WTC11 (cell line): ENCODE measurements at regions not wholly inside any gene's neighbourhood (a gene's known extent, or its start where the extent isn't known, plus 50 kb on each side); places are given as distances from the start of the nearest gene placed in this dataset.

ENCODE experiments used
- ATAC-seq: fragments of 200-7000 bp; cut with Tn5 transposase; 2 replicates; pipeline ENCODE4 v1.10.0; 2021; ENCODE audit warnings: mild to moderate bottlenecking, moderate library complexity
- CTCF ChIA-PET: fragments of 300-600 bp; sonication (Branson Sonifier 250); formaldehyde crosslinking; loops from one replicate; lab custom pipeline; 2021; ENCODE audit warnings: antibody characterized with exemption; lab: Charles Lee
- POLR2A ChIA-PET: fragments of 350-600 bp; sonication (Branson Sonifier 250); formaldehyde crosslinking; loops from one replicate; lab custom pipeline; 2021; ENCODE audit warnings: antibody characterized with exemption; lab: Charles Lee
- DNase-seq: peaks from one replicate; pipeline ENCODE4 v3.0.0; 2021; ENCODE audit warnings: low spot score
- H3K27ac Mint-ChIP-seq: 2 replicates; pipeline ENCODE4 v1.8.0; 2021; ENCODE audit warnings: mixed read lengths
- H3K27me3 Mint-ChIP-seq: 2 replicates; pipeline ENCODE4 v1.8.0; 2021; ENCODE audit warnings: low read depth, mild to moderate bottlenecking, moderate library complexity, mixed read lengths
- H3K36me3 Mint-ChIP-seq: 2 replicates; pipeline ENCODE4 v1.8.0; 2021; ENCODE audit warnings: mixed read lengths
- H3K4me1 Mint-ChIP-seq: 2 replicates; pipeline ENCODE4 v1.8.0; 2022; ENCODE audit warnings: mixed read lengths
- H3K4me3 Mint-ChIP-seq: 2 replicates; pipeline ENCODE4 v1.8.0; 2021; ENCODE audit warnings: mild to moderate bottlenecking, moderate library complexity, mixed read lengths
- H3K9me3 Mint-ChIP-seq: 2 replicates; pipeline ENCODE4 v1.8.0; 2021; ENCODE audit warnings: mixed read lengths
- AFF4 ChIP-seq: sonication (generic); formaldehyde crosslinking; IDR thresholded peaks from 2 replicates; pipeline ENCODE4 v1.8.1; 2023; ENCODE audit warnings: mild to moderate bottlenecking, missing genetic modification reagents, borderline replicate concordance
- ATF2 ChIP-seq: sonication (generic); formaldehyde crosslinking; IDR thresholded peaks from 2 replicates; pipeline ENCODE4 v1.8.1; 2022; ENCODE audit warnings: low read depth, missing genetic modification reagents, borderline replicate concordance
- ATF6 ChIP-seq: sonication (generic); formaldehyde crosslinking; IDR thresholded peaks from 2 replicates; pipeline ENCODE4 v1.8.1; 2023; ENCODE audit warnings: mild to moderate bottlenecking, missing genetic modification reagents
- ERG ChIP-seq: fragments of 250-450 bp; sonication (Bioruptor Pico); IDR thresholded peaks from 2 replicates; pipeline ENCODE4 v1.8.0; 2021; ENCODE audit warnings: mild to moderate bottlenecking
- ETV6 ChIP-seq: sonication (generic); formaldehyde crosslinking; IDR thresholded peaks from 2 replicates; pipeline ENCODE4 v1.8.1; 2022; ENCODE audit warnings: mild to moderate bottlenecking, missing genetic modification reagents
- GABPB1 ChIP-seq: sonication (generic); formaldehyde crosslinking; IDR thresholded peaks from 2 replicates; pipeline ENCODE4 v1.8.1; 2023; ENCODE audit warnings: mild to moderate bottlenecking, missing genetic modification reagents
- HMGXB4 ChIP-seq: sonication (generic); formaldehyde crosslinking; IDR thresholded peaks from 2 replicates; pipeline ENCODE4 v1.8.1; 2023; ENCODE audit warnings: mild to moderate bottlenecking, moderate library complexity, missing genetic modification reagents
- MAX ChIP-seq: sonication (generic); formaldehyde crosslinking; IDR thresholded peaks from 2 replicates; pipeline ENCODE4 v1.8.0; 2022; ENCODE audit warnings: mild to moderate bottlenecking, missing genetic modification reagents
- RORB ChIP-seq: fragments of 250-450 bp; sonication (Bioruptor Pico); IDR thresholded peaks from 2 replicates; pipeline ENCODE4 v1.9.0; 2021; ENCODE audit warnings: mild to moderate bottlenecking
- SOX15 ChIP-seq: fragments of 250-450 bp; sonication (Bioruptor Pico); IDR thresholded peaks from 2 replicates; pipeline ENCODE4 v1.9.0; 2021; ENCODE audit warnings: mild to moderate bottlenecking
- STAT6 ChIP-seq: sonication (generic); formaldehyde crosslinking; conservative IDR thresholded peaks from 2 replicates; pipeline ENCODE4 v1.8.1; 2023; ENCODE audit warnings: mild to moderate bottlenecking, low read depth, missing genetic modification reagents, moderate library complexity
- USF2 ChIP-seq: sonication (generic); formaldehyde crosslinking; IDR thresholded peaks from 2 replicates; pipeline ENCODE4 v1.8.1; 2023; ENCODE audit warnings: mild to moderate bottlenecking, missing genetic modification reagents, moderate library complexity
- ZBTB43 ChIP-seq: sonication (generic); formaldehyde crosslinking; IDR thresholded peaks from 2 replicates; pipeline ENCODE4 v1.8.1; 2023; ENCODE audit warnings: mild to moderate bottlenecking, missing genetic modification reagents
- ZNF138 ChIP-seq: sonication (generic); formaldehyde crosslinking; conservative IDR thresholded peaks from 2 replicates; pipeline ENCODE4 v1.8.1; 2022; ENCODE audit warnings: mild to moderate bottlenecking, moderate library complexity, missing genetic modification reagents

- TF ChIP-seq ATF6 (CRISPR knock-in tag) (no peak), RORB (no peak), ZBTB43 (CRISPR knock-in tag) (no peak), SOX15 (CRISPR knock-in tag) (no peak), STAT6 (no peak)
- TF ChIP-seq, all 79 proteins: peak for 0
Measured at GRCh38 chr2:9071584-9072124, 68.2 kb upstream of the MBOAT2 start (continued).

- TF ChIP-seq ATF2 (CRISPR knock-in tag) = no peak
- no peak for TF ChIP-seq ERG
- no peak for TF ChIP-seq MAX
- 0 out of 2 replicates have a peak, but pooled peaks have one; percentile 11 for TF ChIP-seq USF2
- DNase-seq (no peak), ATAC-seq (no peak)
- ChIA-PET CTCF (interaction anchor here (0.6 to 0.8 kb wide), 2 partner anchors 41 to 68 kb away, joined by 3 read pairs; no protein-coding TSS in a partner anchor), POLR2A (no interaction called here)
- H3K36me3 Mint-ChIP-seq = no peaks in the 10 kb centered on the region
- peaks cover 63% of the 10 kb centered on the region for H3K27me3 Mint-ChIP-seq
- H3K4me3 Mint-ChIP-seq = no peak overlapping the region
- H3K4me1 Mint-ChIP-seq = peaks cover 21% of the 10 kb centered on the region
- no peak overlapping the region for H3K27ac Mint-ChIP-seq
- peaks cover 8% of the 10 kb centered on the region for H3K9me3 Mint-ChIP-seq
Measured at GRCh38 chr2:9071032-9071431, 67.5 kb upstream of the MBOAT2 start.

- Mint-ChIP-seq H3K4me1 (peaks cover 7% of the 10 kb centered on the region), H3K27me3 (peaks cover 51% of the 10 kb centered on the region), H3K27ac (no peak overlapping the region), H3K36me3 (no peaks in the 10 kb centered on the region), H3K4me3 (no peak overlapping the region), H3K9me3 (peaks cover 9% of the 10 kb centered on the region)
- no peak for DNase-seq
- no peak for TF ChIP-seq HMGXB4 (CRISPR knock-in tag)
- no peak for TF ChIP-seq GABPB1 (CRISPR knock-in tag)
- no peak for TF ChIP-seq ZNF138 (CRISPR knock-in tag)
- no peak for TF ChIP-seq AFF4 (CRISPR knock-in tag)
- no peak for TF ChIP-seq ETV6
- ChIA-PET CTCF (no interaction called here), POLR2A (no interaction called here)
- ATAC-seq = no peak
Measured at GRCh38 chr2:9069543-9069942, 66.1 kb upstream of the MBOAT2 start.
